Pons (tissue), 1 donor: ENCODE measurements at regions not wholly inside any gene's neighbourhood (a gene's known extent, or its start where the extent isn't known, plus 50 kb on each side); places are given as distances from the start of the nearest gene placed in this dataset.

Experiments used
- DNase-seq: peaks from one replicate; pipeline ENCODE4 v3.0.0-alpha.2; 2016; ENCODE audit warnings: low spot score

- peak; percentile 19 for DNase-seq
Measured at GRCh38 chr4:180134091-180134866, 2108.9 kb upstream of the TENM3 start.

- no peak for DNase-seq
Measured at GRCh38 chr4:180141734-180142133, 2101.5 kb upstream of the TENM3 start.

- DNase-seq = no peak
Measured at GRCh38 chr4:180148737-180149136, 2094.5 kb upstream of the TENM3 start.

- peak; percentile 25 for DNase-seq
Measured at GRCh38 chr4:180150818-180151217, 2092.4 kb upstream of the TENM3 start.

GRCh38 chr4:180152831-180153230 is 2090.4 kb upstream of the TENM3 start:
- no peak for DNase-seq

GRCh38 chr4:180153587-180153986 is 2089.6 kb upstream of the TENM3 start:
- no peak for DNase-seq

- DNase-seq = no peak
Measured at GRCh38 chr4:180156684-180157083, 2086.5 kb upstream of the TENM3 start.

GRCh38 chr4:180160195-180160983 is 2082.8 kb upstream of the TENM3 start:
- no peak for DNase-seq

- DNase-seq = no peak
Measured at GRCh38 chr4:180164799-180165198, 2078.4 kb upstream of the TENM3 start.

- no peak for DNase-seq
Measured at GRCh38 chr4:180169394-180169793, 2073.8 kb upstream of the TENM3 start.

GRCh38 chr4:180169966-180170365 is 2073.2 kb upstream of the TENM3 start:
- DNase-seq = no peak

- no peak for DNase-seq
Measured at GRCh38 chr4:180179146-180179545, 2064.1 kb upstream of the TENM3 start.

GRCh38 chr4:180189666-180190065 is 2053.5 kb upstream of the TENM3 start:
- no peak for DNase-seq

- DNase-seq = no peak
Measured at GRCh38 chr4:180190382-180190781, 2052.8 kb upstream of the TENM3 start.

GRCh38 chr4:180197471-180197870 is 2045.7 kb upstream of the TENM3 start:
- no peak for DNase-seq

- no peak for DNase-seq
Measured at GRCh38 chr4:180203349-180203748, 2039.9 kb upstream of the TENM3 start.

- DNase-seq = no peak
Measured at GRCh38 chr4:180205276-180205675, 2037.9 kb upstream of the TENM3 start.

- no peak for DNase-seq
Measured at GRCh38 chr4:180207921-180208320, 2035.3 kb upstream of the TENM3 start.

- DNase-seq = no peak
Measured at GRCh38 chr4:180217070-180217469, 2026.1 kb upstream of the TENM3 start.

- no peak for DNase-seq
Measured at GRCh38 chr4:180219080-180219479, 2024.1 kb upstream of the TENM3 start.

- DNase-seq = no peak
Measured at GRCh38 chr4:180225977-180226376, 2017.2 kb upstream of the TENM3 start.

GRCh38 chr4:180234730-180235129 is 2008.5 kb upstream of the TENM3 start:
- no peak for DNase-seq

GRCh38 chr4:180240670-180241069 is 2002.5 kb upstream of the TENM3 start:
- no peak for DNase-seq
